ENCODE measurements at regions not wholly inside any gene's neighbourhood (a gene's known extent, or its start where the extent isn't known, plus 50 kb on each side); places are given as distances from the start of the nearest gene placed in this dataset.

GRCh38 chr12:116472193-116472592, 87.0 kb upstream of the MAP1LC3B2 start:
- no peak for TF ChIP-seq CTCF (IDR thresholded peaks at IDR 0.05)
- no peak for TF ChIP-seq POLR2A (IDR thresholded peaks at IDR 0.05)

Data from lower leg skin (tissue), 3 donors.